ENCODE measurements at regions not wholly inside any gene's neighbourhood (a gene's known extent, or its start where the extent isn't known, plus 50 kb on each side); places are given as distances from the start of the nearest gene placed in this dataset.
"Not testable (repeated sequence)": the region's sequence is repeated elsewhere in the genome, so short reads cannot be mapped to it uniquely, and the experiment has no call there.

- no peak for DNase-seq
These were observed 73.3 kb upstream of the SOX13 start for GRCh38 chr1:203999618-204000017.

GRCh38 chr1:204001166-204001901 is 71.6 kb upstream of the SOX13 start:
- DNase-seq = no peak

GRCh38 chr1:204002614-204003013 is 70.3 kb upstream of the SOX13 start:
- DNase-seq = no peak

GRCh38 chr1:204003536-204003935 is 69.4 kb upstream of the SOX13 start:
- DNase-seq = peak; percentile 37

GRCh38 chr1:204011426-204011825 is 61.5 kb upstream of the SOX13 start:
- no peak for DNase-seq

GRCh38 chr1:204013052-204013451 is 59.9 kb upstream of the SOX13 start:
- DNase-seq = no peak

- DNase-seq = no peak
These were observed 58.6 kb upstream of the SOX13 start for GRCh38 chr1:204014336-204014735.

GRCh38 chr1:204014961-204015360 is 58.0 kb upstream of the SOX13 start:
- DNase-seq = not testable (repeated sequence)

- DNase-seq = no peak
These were observed 55.9 kb upstream of the SOX13 start for GRCh38 chr1:204017032-204017431.

- no peak for DNase-seq
These were observed 54.5 kb upstream of the SOX13 start for GRCh38 chr1:204018460-204018859.

All from NCI-H510A treated with DMSO at 0.1 percent for 48 hours (cell line).